ENCODE measurements at regions not wholly inside any gene's neighbourhood (a gene's known extent, or its start where the extent isn't known, plus 50 kb on each side); places are given as distances from the start of the nearest gene placed in this dataset.

GRCh38 chr18:61108706-61109105 is 224.5 kb upstream of the CDH20 start (continued):
- TF ChIP-seq RNF2 (IDR thresholded peaks at IDR 0.05; ENCODE audit: borderline replicate concordance, low read depth, low read length, missing control alignments, poor library complexity, severe bottlenecking), result no peak

Measured in H1 (cell line).